ENCODE measurements at regions not wholly inside any gene's neighbourhood (a gene's known extent, or its start where the extent isn't known, plus 50 kb on each side); places are given as distances from the start of the nearest gene placed in this dataset.

DNA sequence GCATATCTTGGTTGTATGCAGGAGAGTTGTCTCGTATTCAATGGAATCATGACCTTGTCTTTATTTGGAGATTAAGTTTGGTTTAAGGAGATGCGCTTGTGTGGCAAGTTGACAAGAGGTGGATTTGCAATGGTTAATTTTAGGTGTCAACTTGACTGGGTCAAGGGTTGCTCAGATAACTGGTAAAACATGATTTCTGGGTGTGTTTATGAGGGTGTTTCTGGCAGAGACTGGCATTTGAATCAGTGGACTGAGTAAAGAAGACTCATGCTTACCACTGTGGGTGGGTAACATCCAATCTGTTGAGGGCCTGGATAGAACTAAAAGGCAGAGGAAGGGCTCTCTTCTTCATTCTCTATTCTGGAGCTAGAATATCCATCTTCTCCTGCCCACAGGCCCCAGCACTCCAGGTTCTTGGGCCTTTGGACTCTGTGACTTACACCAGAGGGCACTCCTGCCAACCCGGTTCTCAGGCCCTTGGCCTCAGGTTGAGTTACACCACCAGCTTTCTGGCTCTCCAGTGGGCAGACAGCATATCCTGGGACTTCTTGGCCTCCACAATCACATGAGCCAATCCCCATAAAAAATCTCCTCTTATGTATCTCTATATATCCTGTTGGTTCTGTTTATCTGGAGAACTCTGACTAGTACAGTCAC, 141.5 kb upstream of the ARID2 start:
- Histone ChIP-seq H3K9ac (ENCODE audit: insufficient read depth, low read length, poor library complexity, severe bottlenecking) (no peak overlapping the region), H3K27me3 (ENCODE audit: control insufficient read depth in 2 of 2, insufficient read depth in 2 of 2, low read length in 2 of 2) (no peaks in the 10 kb centered on the region), H3K4me2 (replicated peaks; ENCODE audit: extremely low read depth, low read length, poor library complexity, severe bottlenecking) (no peak overlapping the region), H3K4me1 (ENCODE audit: control insufficient read depth in 1 of 2, insufficient read depth in 2 of 2, low read length in 2 of 2) (no peaks in the 10 kb centered on the region), H4K20me1 (ENCODE audit: insufficient read depth, low read length) (no peaks in the 10 kb centered on the region), H3K79me2 (ENCODE audit: insufficient read depth, low read length) (no peaks in the 10 kb centered on the region), H3K27ac (ENCODE audit: low read depth in 1 of 2, low read length in 2 of 2) (no peak overlapping the region), H3K9me3 (replicated peaks in 1 of 2; ENCODE audit: control insufficient read depth in 1 of 2, insufficient read depth in 1 of 2, low read length in 2 of 2) (peaks cover 0 to 15% of the 10 kb centered on the region in 2 donors), H3K4me3 (replicated peaks in 1 of 3; ENCODE audit: low read depth in 2 of 3, low read length in 3 of 3) (no peak overlapping the region), H3K36me3 (replicated peaks in 1 of 2; ENCODE audit: control insufficient read depth in 1 of 2, insufficient read depth in 2 of 2, low read length in 2 of 2) (no peaks in the 10 kb centered on the region), H2AFZ (ENCODE audit: insufficient read depth, low read depth, low read length, poor library complexity, severe bottlenecking) (no peak overlapping the region)
- Mint-ChIP-seq H3K4me1 (no peaks in the 10 kb centered on the region), H3K36me3 (no peaks in the 10 kb centered on the region), H3K27me3 (ENCODE audit: low read depth in 3 of 3) (peaks cover 0 to 4% (median under 1%) of the 10 kb centered on the region in 3 donors), H3K27ac (no peak overlapping the region), H3K9me3 (peaks cover 0 to 7% (median 5%) of the 10 kb centered on the region in 7 donors), H3K4me3 (no peak overlapping the region)
- TF ChIP-seq, protein P1, sequence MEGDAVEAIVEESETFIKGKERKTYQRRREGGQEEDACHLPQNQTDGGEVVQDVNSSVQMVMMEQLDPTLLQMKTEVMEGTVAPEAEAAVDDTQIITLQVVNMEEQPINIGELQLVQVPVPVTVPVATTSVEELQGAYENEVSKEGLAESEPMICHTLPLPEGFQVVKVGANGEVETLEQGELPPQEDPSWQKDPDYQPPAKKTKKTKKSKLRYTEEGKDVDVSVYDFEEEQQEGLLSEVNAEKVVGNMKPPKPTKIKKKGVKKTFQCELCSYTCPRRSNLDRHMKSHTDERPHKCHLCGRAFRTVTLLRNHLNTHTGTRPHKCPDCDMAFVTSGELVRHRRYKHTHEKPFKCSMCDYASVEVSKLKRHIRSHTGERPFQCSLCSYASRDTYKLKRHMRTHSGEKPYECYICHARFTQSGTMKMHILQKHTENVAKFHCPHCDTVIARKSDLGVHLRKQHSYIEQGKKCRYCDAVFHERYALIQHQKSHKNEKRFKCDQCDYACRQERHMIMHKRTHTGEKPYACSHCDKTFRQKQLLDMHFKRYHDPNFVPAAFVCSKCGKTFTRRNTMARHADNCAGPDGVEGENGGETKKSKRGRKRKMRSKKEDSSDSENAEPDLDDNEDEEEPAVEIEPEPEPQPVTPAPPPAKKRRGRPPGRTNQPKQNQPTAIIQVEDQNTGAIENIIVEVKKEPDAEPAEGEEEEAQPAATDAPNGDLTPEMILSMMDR (IDR thresholded peaks at IDR 0.05) = no peak
- 100% methylated on average over 3 of the region's 3 CpGs for WGBS (ENCODE audit: insufficient coverage)
- no peak for DNase-seq
- intact Hi-C loops (cut with micrococcal nuclease) = no loop called here

DNA sequence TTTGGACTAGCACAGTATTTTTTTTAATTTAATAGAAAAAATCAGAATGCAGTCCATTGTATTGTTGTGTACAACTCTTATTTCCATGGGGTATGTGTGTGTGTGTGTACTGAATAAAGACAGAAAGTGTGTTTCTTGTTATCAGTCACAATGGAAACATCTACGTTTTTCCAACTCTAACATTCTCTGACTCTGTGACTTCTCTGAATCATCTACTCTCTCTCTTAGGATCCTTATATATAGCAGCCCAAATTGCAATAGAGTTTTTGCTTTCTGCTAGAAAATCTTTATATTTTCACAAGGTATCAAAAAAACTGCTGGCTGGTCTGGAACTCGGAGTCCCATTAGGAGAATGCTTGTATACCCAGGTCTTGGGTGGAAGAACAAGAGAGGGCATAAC, 138.9 kb upstream of the ARID2 start:
- Mint-ChIP-seq H3K9me3 (peaks cover 0 to 8% (median 4%) of the 10 kb centered on the region in 7 donors), H3K4me1 (no peaks in the 10 kb centered on the region), H3K27me3 (ENCODE audit: low read depth in 3 of 3) (peaks cover 0 to 4% (median 3%) of the 10 kb centered on the region in 3 donors), H3K27ac (no peak overlapping the region), H3K4me3 (no peak overlapping the region), H3K36me3 (no peaks in the 10 kb centered on the region)
- Histone ChIP-seq H3K4me1 (ENCODE audit: control insufficient read depth in 1 of 2, insufficient read depth in 2 of 2, low read length in 2 of 2) (no peaks in the 10 kb centered on the region), H3K9ac (ENCODE audit: insufficient read depth, low read length, poor library complexity, severe bottlenecking) (no peak overlapping the region), H3K4me3 (replicated peaks in 1 of 3; ENCODE audit: low read depth in 2 of 3, low read length in 3 of 3) (no peak overlapping the region), H3K79me2 (ENCODE audit: insufficient read depth, low read length) (no peaks in the 10 kb centered on the region), H3K27ac (ENCODE audit: low read depth in 1 of 2, low read length in 2 of 2) (no peak overlapping the region), H3K9me3 (replicated peaks in 1 of 2; ENCODE audit: control insufficient read depth in 1 of 2, insufficient read depth in 1 of 2, low read length in 2 of 2) (peaks cover 0 to 11% of the 10 kb centered on the region in 2 donors), H3K4me2 (replicated peaks; ENCODE audit: extremely low read depth, low read length, poor library complexity, severe bottlenecking) (no peak overlapping the region), H2AFZ (ENCODE audit: insufficient read depth, low read depth, low read length, poor library complexity, severe bottlenecking) (no peak overlapping the region), H3K36me3 (replicated peaks in 1 of 2; ENCODE audit: control insufficient read depth in 1 of 2, insufficient read depth in 2 of 2, low read length in 2 of 2) (no peaks in the 10 kb centered on the region), H3K27me3 (ENCODE audit: control insufficient read depth in 2 of 2, insufficient read depth in 2 of 2, low read length in 2 of 2) (no peaks in the 10 kb centered on the region), H4K20me1 (ENCODE audit: insufficient read depth, low read length) (no peaks in the 10 kb centered on the region)
- intact Hi-C loops (cut with micrococcal nuclease) = no loop called here
- no CpG with 5 or more reads among the region's 2 CpGs for WGBS (ENCODE audit: insufficient coverage)
- TF ChIP-seq, protein P1 (IDR thresholded peaks at IDR 0.05) = no peak
- no peak for DNase-seq

All from CD14-positive monocyte (primary cell).